GM03348 (cell line): ENCODE measurements at regions not wholly inside any gene's neighbourhood (a gene's known extent, or its start where the extent isn't known, plus 50 kb on each side); places are given as distances from the start of the nearest gene placed in this dataset.
"Not testable (repeated sequence)": the region's sequence is repeated elsewhere in the genome, so short reads cannot be mapped to it uniquely, and the experiment has no call there.

Experiments used
- DNase-seq: peaks from one replicate; pipeline ENCODE4 v3.0.0; 2012; ENCODE audit warnings: low spot score

DNA sequence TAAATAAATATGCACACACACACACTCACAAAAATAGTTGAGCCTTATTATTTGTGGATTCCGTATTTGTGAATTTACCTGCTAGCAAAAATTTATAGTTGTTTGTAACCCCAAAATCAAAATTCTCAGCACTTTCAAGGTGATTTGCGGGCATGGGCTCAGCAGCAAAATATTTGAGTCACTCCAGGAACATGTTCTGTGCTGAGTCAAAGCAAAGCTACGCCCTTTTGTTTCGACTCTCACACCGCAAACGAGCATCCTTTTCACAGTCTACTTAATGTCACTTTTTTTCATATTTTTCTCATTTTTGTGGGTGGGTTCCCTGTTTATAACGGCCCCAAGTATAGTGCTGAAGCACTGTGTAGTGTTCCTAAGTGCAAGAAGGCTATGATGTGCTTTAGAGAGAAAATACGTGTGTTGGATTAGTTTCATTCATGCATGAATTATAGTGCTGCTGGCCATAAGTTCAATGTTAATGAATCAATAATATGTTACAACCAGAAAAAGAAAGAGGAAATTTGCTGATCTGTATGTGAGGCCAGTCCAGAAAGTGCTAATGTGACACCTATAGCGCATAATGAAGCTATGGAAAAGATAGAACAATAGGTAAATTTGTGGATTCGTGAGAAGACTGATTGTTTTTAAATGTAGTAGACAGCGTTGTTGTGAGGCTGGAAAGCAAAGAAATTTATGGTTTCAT, 723.2 kb upstream of the AGA start:
- no peak for DNase-seq

DNA sequence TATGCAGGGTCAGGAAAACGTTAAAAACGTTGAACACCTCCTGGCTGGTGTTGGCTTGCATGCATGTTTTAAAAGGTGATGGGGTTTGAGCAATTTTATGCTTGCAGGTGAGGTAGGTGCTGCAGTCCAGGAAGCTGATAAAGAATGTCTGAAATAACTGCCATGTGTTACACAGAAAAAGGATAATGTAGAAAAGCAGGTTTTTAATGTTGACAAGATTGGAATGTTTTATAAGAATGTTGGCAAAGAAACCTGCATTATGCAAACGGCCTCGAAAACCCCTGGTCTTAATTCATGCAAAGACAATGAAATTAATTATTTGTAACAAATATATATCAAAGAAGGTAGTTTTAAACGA, 723.7 kb upstream of the AGA start:
- no peak for DNase-seq

DNA sequence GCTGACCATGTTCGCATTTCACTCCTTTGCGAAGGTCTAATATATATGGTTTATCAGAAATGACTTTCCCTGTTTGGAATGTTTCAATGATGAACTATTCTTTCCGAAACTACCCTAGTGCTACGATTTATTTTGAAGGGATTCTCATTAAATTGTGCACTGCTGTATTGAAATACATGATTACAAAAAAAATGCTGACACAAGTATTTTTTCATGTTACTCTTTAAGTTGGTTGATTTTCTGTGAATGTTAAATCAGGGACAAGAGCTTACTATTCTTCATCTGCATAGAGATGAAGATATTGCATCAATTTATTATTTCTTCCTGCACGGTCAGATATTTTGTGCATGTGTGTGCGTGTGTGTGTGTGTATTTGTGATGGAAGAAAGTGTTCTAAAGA, 731.5 kb upstream of the AGA start:
- DNase-seq: no peak

DNA sequence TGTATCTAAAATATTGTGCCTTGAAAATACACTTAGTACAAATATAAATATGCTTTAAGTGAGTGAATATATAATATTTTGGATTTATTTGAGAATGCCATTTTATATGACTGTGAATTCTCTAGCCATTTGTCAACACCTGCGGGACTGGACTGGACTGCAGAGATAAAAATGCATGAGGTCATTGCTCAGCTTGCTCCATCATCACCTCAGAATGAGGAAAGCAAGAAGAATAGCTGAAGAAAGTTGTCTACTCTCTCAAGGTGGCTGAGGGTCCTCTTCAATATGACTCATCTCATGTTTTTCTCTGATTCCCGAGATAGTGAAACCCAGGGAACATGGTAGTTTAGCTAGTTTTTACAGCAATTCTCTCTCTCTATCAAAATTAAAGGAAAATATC, 732.5 kb upstream of the AGA start:
- no peak for DNase-seq

DNA sequence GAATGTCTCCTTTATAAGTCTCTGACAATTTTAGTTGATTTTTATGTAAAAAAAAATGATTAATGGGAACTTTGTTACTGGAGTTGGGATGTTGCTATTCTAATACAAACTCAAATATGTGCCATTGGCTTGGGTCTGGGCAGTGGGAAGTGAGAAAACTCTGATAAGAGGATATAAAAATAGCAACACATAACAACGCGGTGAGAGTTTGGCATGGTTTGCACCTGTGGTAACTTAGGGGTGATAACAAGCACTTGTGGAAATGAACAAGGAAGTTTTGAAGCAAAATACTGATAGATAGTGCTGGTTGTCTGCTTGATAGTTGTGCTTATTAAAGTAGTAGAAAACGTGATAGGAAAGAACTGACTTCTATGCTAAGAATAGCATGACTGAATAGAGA, 743.3 kb upstream of the AGA start:
- no peak for DNase-seq

DNA sequence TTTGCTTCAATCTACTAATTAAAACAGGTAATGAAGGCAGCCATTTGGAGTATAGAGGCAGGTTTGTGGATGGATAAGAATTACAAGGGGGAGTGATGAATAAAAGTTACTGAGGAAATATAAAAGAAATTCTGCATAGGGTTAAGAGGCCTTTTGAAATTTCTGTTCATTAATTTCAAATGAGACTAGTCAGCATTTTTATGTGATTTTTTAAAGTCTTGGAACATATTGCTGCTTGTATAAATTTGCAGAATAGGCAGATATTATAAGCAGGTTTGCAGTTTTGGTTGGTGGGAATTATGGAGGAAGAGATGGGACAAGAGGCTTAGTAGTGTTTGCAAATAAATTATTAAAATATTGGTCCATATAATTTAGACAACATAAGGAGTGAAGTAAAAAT, 750.4 kb upstream of the AGA start:
- no peak for DNase-seq

DNA sequence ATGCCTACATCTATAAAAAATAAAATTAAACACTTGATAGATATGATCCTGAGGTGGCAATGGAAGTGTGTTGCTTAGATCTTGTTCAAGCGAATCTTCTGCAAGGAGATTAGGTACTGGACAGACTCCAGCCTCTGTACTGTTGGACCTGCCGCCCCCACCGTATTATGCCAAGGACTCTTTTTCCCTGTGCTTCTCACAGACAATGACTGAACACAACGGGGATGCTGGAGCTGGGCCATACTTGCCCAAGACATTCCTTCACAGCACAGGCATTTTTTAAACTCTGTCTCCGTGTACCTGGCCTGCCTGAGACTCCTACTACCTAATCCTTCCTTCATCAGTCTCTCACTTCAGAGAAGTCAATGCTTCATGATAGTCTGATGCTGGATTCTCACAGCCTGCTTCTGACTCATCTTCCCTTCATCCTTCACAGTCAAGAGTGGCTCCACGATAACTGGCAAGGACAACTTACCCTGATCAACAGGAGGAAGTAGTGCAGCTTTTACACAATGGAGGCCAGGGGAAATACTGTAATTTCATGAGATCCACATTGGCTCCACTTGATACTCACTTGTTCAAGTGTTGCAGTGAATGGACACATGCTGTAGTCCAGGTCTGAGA, 754.6 kb upstream of the AGA start:
- DNase-seq: no peak

DNA sequence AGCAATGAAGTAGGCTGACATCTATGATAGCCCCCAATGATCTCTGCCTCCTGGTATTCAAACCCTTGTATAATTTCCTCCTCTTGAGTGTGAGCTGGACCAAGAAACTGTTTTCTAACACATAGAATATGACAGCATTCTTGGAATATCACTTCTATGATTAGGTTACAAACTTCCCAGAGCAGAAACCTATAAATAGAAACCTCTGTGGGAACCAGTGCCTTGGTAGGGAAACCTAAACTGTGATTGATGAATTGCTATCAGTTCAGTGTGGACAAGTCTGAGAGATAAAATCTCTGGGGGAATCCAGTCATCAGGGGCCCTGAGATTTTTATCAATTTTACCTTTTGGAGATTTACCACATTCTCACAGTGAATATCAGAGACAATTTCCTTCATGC, 756.5 kb upstream of the AGA start:
- no peak for DNase-seq

DNA sequence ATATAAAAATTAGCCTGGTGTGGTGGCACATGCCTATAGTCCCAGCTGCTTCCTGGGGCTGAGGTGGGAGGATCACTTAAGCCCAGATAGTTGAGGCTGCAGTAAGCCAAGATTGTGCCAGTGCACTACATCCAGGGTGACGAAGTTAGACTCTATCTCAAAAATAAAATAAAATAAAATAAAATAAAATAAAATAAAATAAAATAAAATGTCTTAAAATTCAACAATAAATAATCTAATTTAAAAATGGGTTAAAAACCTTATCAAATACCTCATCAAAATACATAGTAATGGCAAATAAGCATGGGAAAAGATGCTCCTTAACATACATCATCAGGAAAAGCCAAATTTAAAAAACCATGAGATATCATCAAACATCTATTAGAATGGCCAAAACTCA, 760.2 kb upstream of the AGA start:
- DNase-seq: no peak

DNA sequence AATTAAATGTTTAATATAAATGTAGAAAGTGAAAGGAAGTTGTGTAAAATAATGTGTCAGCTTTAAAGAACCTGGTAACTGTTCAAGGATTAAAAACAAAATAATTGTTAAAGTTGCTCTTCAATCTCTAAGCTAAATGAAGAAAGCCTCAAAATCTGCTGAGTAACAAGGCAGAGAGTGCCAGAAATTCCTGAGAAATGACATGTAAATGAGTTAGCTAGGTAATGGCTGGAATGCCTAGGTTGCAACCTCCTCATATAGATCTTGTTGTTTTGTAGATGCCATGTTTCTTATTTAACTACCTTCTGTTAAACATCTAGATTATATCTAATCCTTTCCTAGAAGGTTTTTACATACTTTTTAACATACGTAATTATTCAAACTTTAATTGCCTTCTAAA, 763.6 kb upstream of the AGA start:
- DNase-seq: no peak

DNA sequence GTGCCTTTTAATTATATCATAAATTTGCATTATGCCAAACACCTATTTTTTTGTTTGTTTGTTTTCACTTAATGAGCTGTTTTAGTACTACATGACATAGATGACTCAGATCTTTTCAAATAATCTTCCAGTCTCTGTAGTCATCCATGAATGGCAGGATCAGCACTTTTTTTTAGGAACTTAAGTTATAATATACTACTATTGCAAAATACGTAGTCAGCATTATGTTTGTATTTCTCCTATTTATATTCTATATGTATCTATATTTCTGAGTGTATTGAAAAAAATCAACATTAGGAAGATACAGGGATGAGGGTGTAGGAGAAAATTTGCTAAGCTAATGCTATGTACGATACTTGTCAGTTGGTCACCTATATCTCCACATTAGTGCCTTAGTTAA, 773.1 kb upstream of the AGA start:
- no peak for DNase-seq

DNA sequence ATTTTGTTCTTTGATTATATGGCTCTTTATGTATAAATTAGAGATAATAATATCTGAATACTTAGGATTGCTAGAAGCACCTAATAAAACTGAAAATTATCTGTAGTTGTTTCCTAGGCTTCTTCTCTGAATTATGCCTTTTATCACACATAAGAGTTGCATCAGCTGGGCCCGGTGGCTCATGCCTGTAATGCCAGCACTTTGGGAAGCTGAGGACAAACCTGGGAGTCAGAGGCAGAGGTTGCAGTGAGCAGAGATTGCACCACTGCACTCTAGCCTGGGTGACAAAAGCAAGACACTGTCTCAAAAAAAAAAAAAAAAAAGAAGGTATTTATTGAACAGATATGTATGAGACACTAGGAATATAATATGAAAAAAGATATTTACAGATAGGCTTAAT, 773.5 kb upstream of the AGA start:
- no peak for DNase-seq

DNA sequence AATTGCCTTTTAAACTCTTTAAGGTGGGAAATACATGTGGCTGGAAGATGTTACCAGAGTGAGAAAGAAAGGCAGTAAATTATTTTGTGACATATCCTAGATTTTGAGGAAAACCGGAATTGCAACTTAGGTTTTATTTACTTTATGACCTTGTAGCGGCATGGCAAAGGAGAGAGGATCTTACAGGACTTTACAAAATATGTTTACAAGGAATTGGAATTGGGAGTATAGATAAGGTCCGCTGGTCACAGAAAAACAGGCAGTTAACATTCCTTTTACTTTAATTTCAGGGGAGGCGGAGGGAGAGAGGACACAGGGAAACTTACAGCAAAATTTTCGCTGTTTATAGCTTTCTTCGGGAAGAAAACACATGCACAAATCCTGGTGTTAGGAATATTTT, 784.2 kb upstream of the AGA start:
- DNase-seq: not testable (repeated sequence)

DNA sequence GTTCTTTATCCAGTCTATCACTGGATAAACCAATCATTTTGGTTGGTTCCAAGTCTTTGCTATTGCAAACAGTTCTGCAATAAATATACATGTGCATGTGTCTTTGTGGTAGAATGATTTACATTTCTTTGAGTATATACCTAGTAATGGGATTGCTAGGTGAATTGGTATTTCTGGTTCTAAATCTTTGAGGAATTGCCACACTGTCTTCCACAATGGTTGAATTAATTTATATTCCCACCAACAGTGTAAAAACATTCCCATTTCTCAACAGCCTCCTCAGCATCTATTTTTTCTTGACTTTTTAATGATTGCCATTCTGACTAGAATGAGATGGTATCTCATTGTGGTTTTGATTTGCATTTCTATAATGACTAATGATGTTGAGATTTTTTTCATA, 791.7 kb upstream of the AGA start:
- no peak for DNase-seq

DNA sequence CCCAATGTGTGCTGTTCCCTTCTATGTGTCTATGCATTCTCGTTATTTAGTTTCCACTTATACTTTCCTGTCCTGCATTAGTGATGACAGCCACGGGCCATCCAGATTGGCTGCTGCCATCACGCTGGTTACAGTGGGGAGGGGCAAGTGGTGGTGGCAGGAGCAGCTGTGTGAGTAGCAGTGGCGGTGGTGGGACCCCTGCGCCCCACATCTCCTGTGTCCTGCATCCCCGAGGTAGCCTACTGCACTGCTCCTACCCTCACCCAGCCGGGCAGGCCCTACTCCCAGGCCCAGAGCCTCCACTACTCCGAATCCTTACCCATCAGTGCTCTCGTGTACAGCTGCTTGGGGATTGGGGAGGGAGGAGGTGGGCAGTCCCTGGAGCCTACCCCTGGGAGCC, 798.7 kb upstream of the AGA start:
- DNase-seq: no peak

DNA sequence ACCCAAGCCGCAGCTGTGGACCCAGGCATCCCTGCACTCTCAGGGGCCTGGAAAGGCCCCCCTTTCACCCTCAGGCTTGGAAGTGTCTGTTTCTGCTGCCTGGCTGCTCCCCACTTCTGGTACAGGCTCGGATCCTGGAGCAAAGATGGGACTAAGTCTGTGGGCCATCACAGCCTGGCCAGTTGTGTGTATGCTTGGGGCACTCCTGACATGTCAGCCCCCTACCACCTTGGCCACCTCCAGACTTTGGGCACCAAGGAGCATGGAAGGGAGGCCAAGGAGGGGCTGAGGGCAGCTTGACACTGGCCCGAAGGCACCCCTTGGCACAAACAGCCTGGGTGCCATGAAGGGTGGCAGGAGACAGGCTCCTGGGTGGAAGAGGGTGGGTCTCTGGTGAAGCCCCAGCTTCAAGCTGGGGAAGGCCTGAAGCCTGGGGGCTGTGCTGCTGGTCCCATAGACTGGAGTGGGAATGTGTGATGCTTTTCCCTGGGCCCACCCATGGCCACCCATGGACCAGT, 799.4 kb upstream of the AGA start:
- no peak for DNase-seq

DNA sequence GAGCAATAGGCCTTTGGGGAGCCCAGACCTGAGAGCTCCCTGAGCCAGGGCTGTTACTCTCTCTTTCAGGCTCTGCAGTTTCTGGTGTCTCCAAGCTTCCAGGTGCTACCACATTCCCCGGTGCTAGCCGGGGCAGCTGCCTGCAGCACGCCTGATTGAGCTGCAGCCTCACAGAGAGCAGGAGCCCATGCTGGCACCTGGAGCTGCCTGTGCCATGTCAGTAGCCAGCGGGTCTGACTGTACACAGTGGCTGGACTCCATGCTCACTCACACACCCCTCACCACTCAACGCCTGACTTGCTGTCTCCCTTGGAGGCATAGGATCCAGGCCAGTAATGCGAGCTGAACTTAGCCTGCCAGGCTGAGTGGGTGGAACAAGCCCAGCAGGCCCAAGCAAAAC, 800.4 kb upstream of the AGA start:
- no peak for DNase-seq

DNA sequence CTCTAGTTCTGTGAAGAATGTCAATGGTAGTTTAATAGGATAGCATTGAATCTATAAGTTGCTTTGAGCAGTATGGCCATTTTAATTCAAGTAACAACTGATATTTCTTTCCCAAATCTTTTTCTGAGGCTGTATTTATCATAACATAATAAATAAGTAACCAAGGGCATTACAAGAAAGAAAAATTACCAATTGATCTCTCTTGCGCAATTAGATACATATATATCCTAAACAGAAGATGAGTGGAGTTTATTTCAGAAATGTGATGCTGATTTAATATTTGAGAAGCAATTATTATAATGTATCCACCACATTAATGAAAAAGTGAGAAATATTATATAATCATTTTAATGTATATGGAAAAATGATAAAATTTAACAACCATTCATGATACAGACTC, 802.5 kb upstream of the AGA start:
- DNase-seq: no peak

DNA sequence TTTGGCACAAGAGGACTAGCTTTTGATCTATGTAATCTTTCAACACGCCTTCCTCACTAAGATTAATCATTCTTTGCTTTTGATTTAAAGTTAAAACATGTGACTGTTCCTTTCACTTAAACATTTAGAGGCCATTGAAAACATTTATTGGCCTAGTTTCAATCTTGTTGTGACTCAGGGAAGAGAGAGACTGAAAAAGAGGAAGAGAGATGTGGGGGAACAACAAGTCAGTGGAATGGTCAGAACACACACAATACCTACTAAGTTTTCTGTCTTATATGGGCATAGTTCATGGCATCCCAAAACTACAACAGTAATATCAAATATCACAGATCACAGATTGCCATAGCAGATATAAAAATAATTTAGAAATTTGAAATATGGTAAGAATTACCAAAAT, 812.9 kb upstream of the AGA start:
- no peak for DNase-seq

DNA sequence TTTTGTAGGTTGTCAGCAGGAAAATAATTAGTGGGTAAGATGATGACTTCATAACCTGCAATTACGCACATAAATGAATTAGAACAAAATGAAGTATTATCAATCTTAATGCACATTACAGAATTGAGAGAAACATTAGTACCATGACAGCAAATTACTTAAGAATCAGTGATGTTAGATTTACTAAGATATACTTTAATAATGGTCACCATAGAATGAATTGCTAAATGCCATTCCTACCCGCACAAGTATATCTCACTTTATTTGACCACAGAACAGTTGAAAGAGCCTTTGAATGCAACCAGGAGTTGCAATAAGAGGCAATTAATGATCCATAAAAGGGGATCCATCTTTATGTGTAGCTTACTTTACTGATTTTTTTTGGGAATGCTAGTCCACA, 816.4 kb upstream of the AGA start:
- DNase-seq: no peak

DNA sequence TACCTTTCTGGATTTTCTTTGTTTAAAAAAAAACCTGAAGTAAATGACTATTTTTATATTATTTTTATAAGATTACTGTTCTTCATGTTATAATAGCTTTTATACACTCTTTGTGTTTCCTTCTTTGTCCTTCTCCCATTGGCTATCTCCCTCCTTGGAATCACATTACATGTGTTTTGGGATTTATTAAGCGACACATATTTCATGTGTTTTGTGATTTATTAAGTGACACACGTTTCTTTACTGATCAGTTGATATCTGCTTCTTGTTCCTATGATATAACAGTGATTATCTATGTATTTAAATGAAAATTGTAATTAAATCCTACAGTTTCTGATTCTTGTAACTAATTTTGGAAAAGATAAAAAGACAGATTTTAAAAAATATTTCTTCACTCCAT, 817.3 kb upstream of the AGA start:
- no peak for DNase-seq

DNA sequence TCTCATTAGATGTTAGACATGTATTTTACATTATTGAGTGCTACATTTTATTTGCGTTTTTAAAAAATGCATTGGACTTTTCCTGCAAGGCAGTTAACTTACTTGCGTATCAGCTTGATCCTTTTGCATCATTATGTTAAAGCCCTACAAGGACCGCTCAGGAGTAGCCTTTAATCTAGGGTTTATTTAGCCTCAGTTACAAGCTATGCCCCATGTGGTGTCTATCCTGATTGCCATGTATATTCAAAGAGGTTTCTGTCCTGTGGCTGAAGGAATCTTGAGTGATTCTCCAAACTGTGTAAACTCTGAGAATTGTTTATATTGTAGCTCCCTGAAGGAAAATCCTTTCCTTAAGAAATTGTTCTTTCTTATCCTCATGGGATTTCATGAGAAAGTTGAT, 821.8 kb upstream of the AGA start:
- no peak for DNase-seq

DNA sequence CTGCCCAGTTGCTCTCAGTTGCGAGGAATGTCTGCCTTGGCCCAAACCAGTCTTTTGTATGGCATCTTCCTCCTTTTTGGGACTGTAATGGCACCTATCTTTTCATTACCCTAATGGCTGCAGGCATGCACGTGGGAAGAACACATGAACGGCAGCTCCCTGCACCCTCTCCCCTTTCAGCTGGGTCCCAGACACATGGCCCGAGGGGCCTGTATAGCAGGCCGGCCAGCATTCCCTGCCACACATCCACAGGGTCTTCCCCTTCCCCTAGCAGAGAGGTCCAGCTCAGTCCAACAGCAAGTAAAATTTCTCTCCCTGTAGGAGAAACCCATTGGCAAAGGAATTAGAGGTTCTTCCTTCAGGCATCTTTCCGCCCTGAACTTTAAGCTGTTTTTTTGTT, 829.1 kb upstream of the AGA start:
- DNase-seq: no peak

DNA sequence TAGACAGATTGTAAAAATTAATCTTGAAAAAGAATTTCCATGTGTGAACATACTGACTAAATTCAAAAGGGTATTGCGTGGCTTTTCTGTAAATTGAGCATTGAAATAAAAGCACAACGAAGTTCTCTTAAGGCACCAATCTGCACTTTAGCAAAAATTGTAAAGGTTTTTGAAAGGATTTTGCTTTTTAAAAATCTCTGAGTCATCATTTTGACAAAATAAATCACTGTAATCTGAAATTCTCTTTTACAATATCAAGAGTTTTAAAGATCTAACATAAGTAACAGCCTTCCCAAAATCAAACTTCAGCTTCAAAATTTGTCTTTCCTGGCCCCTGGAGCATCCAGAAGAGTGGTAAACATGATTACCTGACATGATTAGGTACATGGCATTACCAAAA, 830.9 kb upstream of the AGA start:
- no peak for DNase-seq
